Esophagus squamous epithelium (tissue), 5 donors: ENCODE measurements at regions not wholly inside any gene's neighbourhood (a gene's known extent, or its start where the extent isn't known, plus 50 kb on each side); places are given as distances from the start of the nearest gene placed in this dataset.

Experiments used
- DNase-seq: peaks from one replicate; lab custom pipeline; 2025; lab: John Stamatoyannopoulos, UW
- H3K27ac ChIP-seq, 4 donors: fragments of 200-600 bp; sonication (generic); one replicate each; pipeline ENCODE4 v1.5.1; 2016 to 2019; ENCODE audit warnings: mild to moderate bottlenecking in 1 of 4
- H3K27me3 ChIP-seq, 4 donors: fragments of 200-600 bp; sonication (generic); 1 replicate in 3 of 4; 2 replicates in 1 of 4; pipeline versions ENCODE4 v1.5.1 to v1.6.0; 2017 to 2021; ENCODE audit warnings: antibody characterized with exemption in 1 of 4
- H3K36me3 ChIP-seq, 3 donors: fragments of 200-600 bp; sonication (generic); one replicate each; pipeline ENCODE4 v1.5.1; 2016 to 2019
- H3K4me1 ChIP-seq, 3 donors: fragments of 200-600 bp; sonication (generic); one replicate each; pipeline ENCODE4 v1.5.1; 2017 to 2019
- H3K4me3 ChIP-seq, 4 donors: fragments of 200-600 bp; sonication (generic); 1 replicate in 3 of 4; 2 replicates in 1 of 4; pipeline ENCODE4 v1.5.1; 2016 to 2019; ENCODE audit warnings: mild to moderate bottlenecking in 2 of 4, moderate library complexity in 1 of 4
- H3K9me3 ChIP-seq, 3 donors: fragments of 200-600 bp; sonication (generic); one replicate each; pipeline ENCODE4 v1.5.1; 2016 to 2019
- POLR2A ChIP-seq, 4 donors: fragments of 450-650 bp; IDR thresholded peaks; one replicate each; pipeline ENCODE4 v1.6.1; 2017; ENCODE audit warnings: antibody characterized with exemption in 4 of 4, mild to moderate bottlenecking in 4 of 4, moderate library complexity in 3 of 4
- WGBS, 2 donors: methylation state at CpG; one replicate each; pipeline ENCODE4 v1.1.5; 2018; 5-methylcytosine and 5-hydroxymethylcytosine counted together
- intact Hi-C: fragments of 100-400 bp; cut with DNase I; formaldehyde crosslinking; loops from one replicate; pipeline ENCODE4 v1.15.0; 2022
- TF ChIP-seq, protein P1 (sequence below), 6 experiments: fragments of 450-650 bp in 4 of 6; fragments of 200-600 bp in 2 of 6; sonication (generic) in 2 of 6; IDR thresholded peaks; one replicate each; pipeline ENCODE4 v1.5.1; 2016 to 2019; ENCODE audit warnings: antibody characterized with exemption in 6 of 6, mild to moderate bottlenecking in 4 of 6, moderate library complexity in 4 of 6
- donor health status: DM: yes; HTN: yes; CAD: no.

DNA sequence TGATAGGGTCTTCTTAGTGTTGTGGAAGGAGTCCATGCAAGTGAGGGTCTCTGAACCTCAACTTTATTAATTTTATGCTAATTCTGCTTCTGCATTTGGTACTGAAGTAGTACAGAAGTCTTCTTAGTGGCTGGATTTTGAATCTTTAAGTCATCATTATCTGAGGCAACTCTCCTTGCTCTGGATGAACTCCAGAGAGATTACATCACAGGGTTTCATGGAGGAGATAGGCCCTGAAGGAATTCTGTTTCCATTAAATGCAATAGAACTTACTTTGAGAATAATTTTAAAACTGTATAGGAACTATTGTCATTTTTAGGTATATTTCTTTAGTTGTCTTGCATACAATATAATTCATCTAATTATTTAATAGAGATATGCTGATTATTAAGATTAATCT lies 451.2 kb downstream of the FAT4 start:
- intact Hi-C loops: no loop called here
- no peak overlapping the region for H3K27ac ChIP-seq
- TF ChIP-seq, protein P1, sequence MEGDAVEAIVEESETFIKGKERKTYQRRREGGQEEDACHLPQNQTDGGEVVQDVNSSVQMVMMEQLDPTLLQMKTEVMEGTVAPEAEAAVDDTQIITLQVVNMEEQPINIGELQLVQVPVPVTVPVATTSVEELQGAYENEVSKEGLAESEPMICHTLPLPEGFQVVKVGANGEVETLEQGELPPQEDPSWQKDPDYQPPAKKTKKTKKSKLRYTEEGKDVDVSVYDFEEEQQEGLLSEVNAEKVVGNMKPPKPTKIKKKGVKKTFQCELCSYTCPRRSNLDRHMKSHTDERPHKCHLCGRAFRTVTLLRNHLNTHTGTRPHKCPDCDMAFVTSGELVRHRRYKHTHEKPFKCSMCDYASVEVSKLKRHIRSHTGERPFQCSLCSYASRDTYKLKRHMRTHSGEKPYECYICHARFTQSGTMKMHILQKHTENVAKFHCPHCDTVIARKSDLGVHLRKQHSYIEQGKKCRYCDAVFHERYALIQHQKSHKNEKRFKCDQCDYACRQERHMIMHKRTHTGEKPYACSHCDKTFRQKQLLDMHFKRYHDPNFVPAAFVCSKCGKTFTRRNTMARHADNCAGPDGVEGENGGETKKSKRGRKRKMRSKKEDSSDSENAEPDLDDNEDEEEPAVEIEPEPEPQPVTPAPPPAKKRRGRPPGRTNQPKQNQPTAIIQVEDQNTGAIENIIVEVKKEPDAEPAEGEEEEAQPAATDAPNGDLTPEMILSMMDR (IDR thresholded peaks at IDR 0.05): no peak
- no peak for TF ChIP-seq POLR2A (IDR thresholded peaks at IDR 0.05)
- no peaks in the 10 kb centered on the region for H3K36me3 ChIP-seq
- H3K4me3 ChIP-seq: no peak overlapping the region
- H3K27me3 ChIP-seq: no peaks in the 10 kb centered on the region
- no peaks in the 10 kb centered on the region for H3K4me1 ChIP-seq
- no peaks in the 10 kb centered on the region for H3K9me3 ChIP-seq
- no peak for DNase-seq

DNA sequence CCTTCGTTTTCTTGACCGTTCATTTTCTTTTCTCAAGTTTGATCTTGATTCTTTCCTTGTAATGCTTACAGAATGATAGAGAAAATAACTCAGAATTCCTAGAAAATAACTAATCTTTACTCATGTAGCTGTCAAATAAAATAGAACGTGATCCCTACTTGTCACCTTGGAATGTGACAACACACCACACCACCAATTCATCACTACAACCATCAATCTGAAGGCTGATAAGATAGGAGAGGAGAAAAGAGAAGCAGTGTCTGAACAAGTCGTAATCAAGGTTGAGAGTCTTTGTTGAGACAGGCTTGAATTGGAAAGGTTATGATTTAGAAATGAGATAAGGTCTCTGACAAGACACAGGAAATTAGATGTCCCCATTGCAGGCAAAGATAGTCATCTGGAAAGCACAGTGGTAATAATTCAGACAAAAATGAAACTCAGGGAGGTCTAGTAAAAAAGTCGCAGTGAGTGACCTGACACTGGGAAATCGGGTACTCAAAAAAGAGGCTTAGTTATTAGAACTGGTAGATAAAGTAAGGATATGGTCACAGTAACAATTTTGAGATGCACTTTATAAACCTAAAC lies 456.2 kb downstream of the FAT4 start:
- Histone ChIP-seq H3K27ac (no peak overlapping the region), H3K4me1 (no peaks in the 10 kb centered on the region)
- 55 to 67% methylated on average over 6 of the region's 6 CpGs for WGBS, 2 donors

DNA sequence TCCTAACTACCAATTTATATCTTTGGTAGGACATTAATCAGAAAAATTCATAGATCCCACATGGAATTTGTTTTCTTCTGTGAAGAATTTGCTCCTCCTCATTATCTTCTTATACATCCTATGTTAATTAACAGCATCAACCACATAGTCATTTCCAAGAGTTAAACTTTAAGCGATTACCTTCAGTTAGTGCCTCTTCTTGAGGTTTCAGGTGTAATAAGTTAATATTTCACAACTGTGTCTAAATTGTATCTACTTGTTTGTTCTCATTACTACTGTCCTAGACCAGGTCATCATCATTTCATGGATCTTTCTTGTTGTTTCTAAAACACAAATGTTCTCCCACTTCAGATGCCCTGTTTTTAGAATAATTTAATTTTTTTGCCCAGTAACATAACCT lies 457.9 kb downstream of the FAT4 start:
- Histone ChIP-seq H3K27me3 (no peaks in the 10 kb centered on the region), H3K36me3 (no peaks in the 10 kb centered on the region), H3K27ac (no peak overlapping the region), H3K4me1 (no peaks in the 10 kb centered on the region), H3K4me3 (no peak overlapping the region), H3K9me3 (no peaks in the 10 kb centered on the region)
- TF ChIP-seq, protein P1 (IDR thresholded peaks at IDR 0.05): no peak
- TF ChIP-seq POLR2A (IDR thresholded peaks at IDR 0.05): no peak
- DNase-seq: no peak
- intact Hi-C loops: no loop called here
- 75 to 91% methylated on average over 1 of the region's 1 CpG for WGBS, 2 donors

More for the DNA sequence above, 456.2 kb downstream of the FAT4 start:
- no peak for DNase-seq
- Histone ChIP-seq H3K9me3 (no peaks in the 10 kb centered on the region), H3K27me3 (no peaks in the 10 kb centered on the region), H3K4me3 (no peak overlapping the region), H3K36me3 (no peaks in the 10 kb centered on the region)
- intact Hi-C loops: no loop called here
- TF ChIP-seq, protein P1 (IDR thresholded peaks at IDR 0.05): no peak
- TF ChIP-seq POLR2A (IDR thresholded peaks at IDR 0.05): no peak

DNA sequence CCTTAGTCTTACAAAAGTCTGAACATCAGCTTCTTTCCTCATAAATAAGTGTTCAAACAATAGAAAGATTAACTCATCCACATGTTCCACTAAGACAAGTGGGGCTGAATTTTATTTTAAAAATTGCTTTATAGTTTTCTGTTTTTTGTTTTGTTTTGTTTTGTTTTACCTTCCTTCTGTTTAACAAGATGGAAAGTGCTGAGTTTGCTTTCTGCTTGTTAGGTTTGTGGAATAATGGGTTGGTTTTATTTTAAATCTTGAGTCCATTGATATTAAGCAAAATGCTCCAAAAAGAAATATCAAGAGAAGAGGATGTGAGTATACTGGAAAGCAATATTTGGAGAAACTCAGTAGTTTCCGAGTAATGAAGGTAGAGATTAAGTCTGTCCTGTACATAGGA lies 458.7 kb downstream of the FAT4 start:
- WGBS, 2 donors: 68 to 69% methylated on average over 1 of the region's 1 CpG
- no peak overlapping the region for H3K4me3 ChIP-seq
- no peak for TF ChIP-seq POLR2A (IDR thresholded peaks at IDR 0.05)
- TF ChIP-seq, protein P1 (IDR thresholded peaks at IDR 0.05): no peak
- intact Hi-C loops: no loop called here
- no peaks in the 10 kb centered on the region for H3K4me1 ChIP-seq
- no peaks in the 10 kb centered on the region for H3K36me3 ChIP-seq
- H3K9me3 ChIP-seq: no peaks in the 10 kb centered on the region
- DNase-seq: no peak
- no peaks in the 10 kb centered on the region for H3K27me3 ChIP-seq
- H3K27ac ChIP-seq: no peak overlapping the region

DNA sequence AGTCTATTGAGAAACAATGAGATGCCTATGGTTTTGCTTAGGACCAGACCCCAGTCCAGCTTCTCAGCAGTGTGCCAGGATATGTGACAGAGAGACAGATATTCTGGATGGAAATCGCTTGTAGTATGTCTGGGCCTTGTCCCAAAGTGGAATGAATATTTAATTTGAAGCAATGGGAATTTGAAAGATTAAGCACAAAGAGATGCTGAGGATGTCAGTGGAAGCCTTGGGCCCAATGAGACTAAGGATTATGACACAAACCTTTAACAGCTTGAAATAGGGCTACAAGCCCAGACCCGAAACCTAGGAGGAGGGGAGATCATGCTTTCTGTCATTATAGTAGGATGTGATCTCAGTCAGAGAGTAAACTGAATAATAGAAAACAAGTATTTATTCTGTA lies 459.2 kb downstream of the FAT4 start:
- no peaks in the 10 kb centered on the region for H3K27me3 ChIP-seq
- 77 to 83% methylated on average over 2 of the region's 2 CpGs for WGBS, 2 donors

More for the DNA sequence above, 459.2 kb downstream of the FAT4 start:
- Histone ChIP-seq H3K4me3 (no peak overlapping the region), H3K36me3 (no peaks in the 10 kb centered on the region), H3K27ac (no peak overlapping the region), H3K4me1 (no peaks in the 10 kb centered on the region), H3K9me3 (no peaks in the 10 kb centered on the region)
- no peak for DNase-seq
- no peak for TF ChIP-seq POLR2A (IDR thresholded peaks at IDR 0.05)
- TF ChIP-seq, protein P1 (IDR thresholded peaks at IDR 0.05): no peak
- intact Hi-C loops: no loop called here
